Neutrophil (primary cell): ENCODE measurements at regions not wholly inside any gene's neighbourhood (a gene's known extent, or its start where the extent isn't known, plus 50 kb on each side); places are given as distances from the start of the nearest gene placed in this dataset.

Experiments
- H3K27ac ChIP-seq: fragments of 200-600 bp; sonication (generic); 2 replicates; pipeline ENCODE4 v1.5.1; 2016; ENCODE audit warnings: mild to moderate bottlenecking, moderate library complexity
- H3K27me3 ChIP-seq: fragments of 200-600 bp; sonication (generic); 2 replicates; pipeline ENCODE4 v1.6.0; 2016; ENCODE audit warnings: mild to moderate bottlenecking
- H3K36me3 ChIP-seq: fragments of 200-600 bp; sonication (generic); 2 replicates; pipeline ENCODE4 v1.5.1; 2017
- H3K4me1 ChIP-seq, 2 experiments: fragments of 200-600 bp in 1 of 2; sonication (generic) in 1 of 2; 1 replicate in 1 of 2; 2 replicates in 1 of 2; pipeline versions ENCODE4 v1.5.1 to v1.6.1; 2013 to 2016; ENCODE audit warnings: low read depth in 1 of 2, low read length in 1 of 2, mild to moderate bottlenecking in 1 of 2, moderate library complexity in 1 of 2; ENCODE audit not compliant: control insufficient read depth in 1 of 2, insufficient read depth in 1 of 2
- H3K4me3 ChIP-seq, 2 experiments: fragments of 200-600 bp in 1 of 2; sonication (generic) in 1 of 2; 1 replicate in 1 of 2; 2 replicates in 1 of 2; pipeline ENCODE4 v1.5.1; 2013 to 2016; ENCODE audit warnings: low read depth in 1 of 2, low read length in 1 of 2, mild to moderate bottlenecking in 1 of 2, moderate library complexity in 1 of 2
- H3K9me3 ChIP-seq: fragments of 200-600 bp; sonication (generic); 2 replicates; pipeline ENCODE4 v1.5.1; 2016
- CTCF ChIP-seq: fragments of 200-600 bp; sonication (generic); IDR thresholded peaks from 2 replicates; pipeline ENCODE4 v1.5.1; 2016; ENCODE audit warnings: antibody characterized with exemption

GRCh38 chr14:87815121-87815520, 177.9 kb downstream of the GALC start:
- H3K27ac ChIP-seq = no peak overlapping the region
- H3K4me3 ChIP-seq = no peak overlapping the region
- H3K4me1 ChIP-seq = no peaks in the 10 kb centered on the region
- H3K36me3 ChIP-seq = no peaks in the 10 kb centered on the region
- TF ChIP-seq CTCF = no peak
- H3K27me3 ChIP-seq = no peaks in the 10 kb centered on the region
- H3K9me3 ChIP-seq = no peaks in the 10 kb centered on the region

- H3K4me3 ChIP-seq = no peak overlapping the region
- no peaks in the 10 kb centered on the region for H3K9me3 ChIP-seq
- H3K36me3 ChIP-seq = no peaks in the 10 kb centered on the region
- no peak overlapping the region for H3K27ac ChIP-seq
- no peaks in the 10 kb centered on the region for H3K27me3 ChIP-seq
- TF ChIP-seq CTCF = no peak
- no peaks in the 10 kb centered on the region for H3K4me1 ChIP-seq
These were observed 179.3 kb downstream of the GALC start for GRCh38 chr14:87813686-87814085.

GRCh38 chr14:87813211-87813610, 179.8 kb downstream of the GALC start:
- Histone ChIP-seq H3K4me3 (no peak overlapping the region), H3K27me3 (no peaks in the 10 kb centered on the region), H3K27ac (no peak overlapping the region), H3K9me3 (no peaks in the 10 kb centered on the region), H3K36me3 (no peaks in the 10 kb centered on the region), H3K4me1 (no peaks in the 10 kb centered on the region)
- TF ChIP-seq CTCF = no peak

- Histone ChIP-seq H3K9me3 (no peaks in the 10 kb centered on the region), H3K36me3 (no peaks in the 10 kb centered on the region), H3K27me3 (no peaks in the 10 kb centered on the region), H3K4me1 (no peaks in the 10 kb centered on the region), H3K4me3 (no peak overlapping the region), H3K27ac (no peak overlapping the region)
- TF ChIP-seq CTCF = no peak
These were observed 181.7 kb downstream of the GALC start for GRCh38 chr14:87811246-87811645.

- Histone ChIP-seq H3K9me3 (no peaks in the 10 kb centered on the region), H3K27ac (no peak overlapping the region), H3K4me1 (no peaks in the 10 kb centered on the region), H3K36me3 (no peaks in the 10 kb centered on the region), H3K27me3 (no peaks in the 10 kb centered on the region), H3K4me3 (no peak overlapping the region)
- TF ChIP-seq CTCF = no peak
These were observed 182.3 kb downstream of the GALC start for GRCh38 chr14:87810711-87811110.

GRCh38 chr14:87809261-87809660, 183.7 kb downstream of the GALC start:
- Histone ChIP-seq H3K36me3 (no peaks in the 10 kb centered on the region), H3K27me3 (no peaks in the 10 kb centered on the region), H3K27ac (no peak overlapping the region), H3K4me3 (no peak overlapping the region), H3K4me1 (no peaks in the 10 kb centered on the region), H3K9me3 (no peaks in the 10 kb centered on the region)
- no peak for TF ChIP-seq CTCF
